Gastrocnemius medialis (tissue), 4 donors: ENCODE measurements at regions not wholly inside any gene's neighbourhood (a gene's known extent, or its start where the extent isn't known, plus 50 kb on each side); places are given as distances from the start of the nearest gene placed in this dataset.

Source experiments
- ATAC-seq, 2 donors: fragments of 150-250 bp; one replicate each; pipeline ENCODE4 v1.9.1; 2016
- DNase-seq, 2 donors: peaks; one replicate each; pipeline ENCODE4 v3.0.0-alpha.2; 2019
- H3K27ac ChIP-seq, 4 donors: fragments of 200-600 bp; sonication (generic); 1 replicate in 1 of 4; 2 replicates in 3 of 4; pipeline ENCODE4 v1.5.1; 2016 to 2018; ENCODE audit warnings: mild to moderate bottlenecking in 2 of 4, moderate library complexity in 1 of 4
- H3K27me3 ChIP-seq, 3 donors: fragments of 200-600 bp; sonication (generic) in 2 of 3; 1 replicate in 1 of 3; 2 replicates in 2 of 3; pipeline versions ENCODE4 v1.5.1 to v1.6.0; 2016 to 2019; ENCODE audit warnings: mild to moderate bottlenecking in 1 of 3, moderate library complexity in 1 of 3
- H3K36me3 ChIP-seq, 2 donors: fragments of 200-600 bp; sonication (generic) in 1 of 2; one replicate each; pipeline ENCODE4 v1.5.1; 2017 to 2018
- H3K4me1 ChIP-seq, 2 donors: fragments of 200-600 bp; sonication (generic) in 1 of 2; one replicate each; pipeline ENCODE4 v1.5.1; 2016 to 2017; ENCODE audit warnings: mild to moderate bottlenecking in 2 of 2
- H3K4me3 ChIP-seq, 4 donors: fragments of 200-600 bp; sonication (generic) in 3 of 4; 1 replicate in 1 of 4; 2 replicates in 3 of 4; pipeline ENCODE4 v1.5.1; 2016 to 2019; ENCODE audit warnings: mild to moderate bottlenecking in 2 of 4
- H3K9me3 ChIP-seq, 3 donors: fragments of 200-600 bp; sonication (generic) in 2 of 3; 1 replicate in 1 of 3; 2 replicates in 2 of 3; pipeline ENCODE4 v1.5.1; 2016 to 2019
- POLR2A ChIP-seq, 2 donors: fragments of 450-650 bp; IDR thresholded peaks; one replicate each; pipeline ENCODE4 v1.6.1; 2017; ENCODE audit warnings: antibody characterized with exemption in 2 of 2, mild to moderate bottlenecking in 2 of 2, moderate library complexity in 2 of 2
- in situ Hi-C, 4 donors: fragments of 200-750 bp; cut with MboI; loops; one replicate each; pipeline versions ENCODE4 v1.15.0 to v1.8.0; 2017; ENCODE audit warnings: low sequenced_read_pairs in 4 of 4
- intact Hi-C: fragments of 100-400 bp; cut with DNase I; formaldehyde crosslinking; loops from one replicate; pipeline ENCODE4 v1.15.1; 2023; ENCODE audit warnings: low total_unique reads
- TF ChIP-seq, protein P1 (sequence below), 5 experiments: fragments of 450-650 bp in 3 of 5; fragments of 200-600 bp in 2 of 5; sonication (generic) in 2 of 5; IDR thresholded peaks in 4 of 5; conservative IDR thresholded peaks in 1 of 5; 1 replicate in 4 of 5; 2 replicates in 1 of 5; pipeline ENCODE4 v1.5.1; 2016 to 2019; ENCODE audit warnings: antibody characterized with exemption in 5 of 5, mild to moderate bottlenecking in 3 of 5, moderate library complexity in 3 of 5

DNA sequence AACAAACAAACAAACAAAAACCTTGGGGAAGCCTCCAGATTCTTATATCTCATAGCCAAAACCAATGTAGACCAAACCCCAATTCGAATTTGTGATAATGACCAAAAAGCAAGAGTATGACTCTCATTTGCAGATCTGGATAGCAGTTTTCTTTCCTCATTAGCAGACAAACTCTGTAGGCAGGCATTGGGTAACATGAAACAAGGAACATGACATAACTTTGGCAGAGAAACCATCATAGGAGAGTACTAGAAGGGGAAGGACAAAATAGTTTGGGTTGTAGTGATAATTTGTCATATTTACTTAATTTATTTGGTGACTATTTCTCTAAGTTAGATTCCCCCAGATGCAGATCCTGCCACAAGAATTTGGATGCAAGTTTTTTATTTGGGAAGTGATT lies 187.8 kb downstream of the MID1IP1 start:
- H3K4me1 ChIP-seq: no peaks in the 10 kb centered on the region
- no peak for DNase-seq
- no peak overlapping the region for H3K27ac ChIP-seq
- no peaks in the 10 kb centered on the region for H3K9me3 ChIP-seq
- in situ Hi-C loops: loop anchor here in 3 of 4 donors (25.0 kb wide), 2 partner anchors 202 to 227 kb away; no protein-coding TSS in a partner anchor
- H3K27me3 ChIP-seq: no peaks in the 10 kb centered on the region
- TF ChIP-seq, protein P1, sequence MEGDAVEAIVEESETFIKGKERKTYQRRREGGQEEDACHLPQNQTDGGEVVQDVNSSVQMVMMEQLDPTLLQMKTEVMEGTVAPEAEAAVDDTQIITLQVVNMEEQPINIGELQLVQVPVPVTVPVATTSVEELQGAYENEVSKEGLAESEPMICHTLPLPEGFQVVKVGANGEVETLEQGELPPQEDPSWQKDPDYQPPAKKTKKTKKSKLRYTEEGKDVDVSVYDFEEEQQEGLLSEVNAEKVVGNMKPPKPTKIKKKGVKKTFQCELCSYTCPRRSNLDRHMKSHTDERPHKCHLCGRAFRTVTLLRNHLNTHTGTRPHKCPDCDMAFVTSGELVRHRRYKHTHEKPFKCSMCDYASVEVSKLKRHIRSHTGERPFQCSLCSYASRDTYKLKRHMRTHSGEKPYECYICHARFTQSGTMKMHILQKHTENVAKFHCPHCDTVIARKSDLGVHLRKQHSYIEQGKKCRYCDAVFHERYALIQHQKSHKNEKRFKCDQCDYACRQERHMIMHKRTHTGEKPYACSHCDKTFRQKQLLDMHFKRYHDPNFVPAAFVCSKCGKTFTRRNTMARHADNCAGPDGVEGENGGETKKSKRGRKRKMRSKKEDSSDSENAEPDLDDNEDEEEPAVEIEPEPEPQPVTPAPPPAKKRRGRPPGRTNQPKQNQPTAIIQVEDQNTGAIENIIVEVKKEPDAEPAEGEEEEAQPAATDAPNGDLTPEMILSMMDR (IDR thresholded peaks at IDR 0.05 in 4 of 5, conservative IDR thresholded peaks at IDR 0.05 in 1 of 5): no peak
- TF ChIP-seq POLR2A (IDR thresholded peaks at IDR 0.05): no peak
- no peak overlapping the region for H3K4me3 ChIP-seq
- ATAC-seq: no peak
- H3K36me3 ChIP-seq: no peaks in the 10 kb centered on the region
- intact Hi-C loops: loop anchor here (5.0 kb wide), 4 partner anchors 137 to 222 kb away; partner anchors contain the start of gene MID1IP1

DNA sequence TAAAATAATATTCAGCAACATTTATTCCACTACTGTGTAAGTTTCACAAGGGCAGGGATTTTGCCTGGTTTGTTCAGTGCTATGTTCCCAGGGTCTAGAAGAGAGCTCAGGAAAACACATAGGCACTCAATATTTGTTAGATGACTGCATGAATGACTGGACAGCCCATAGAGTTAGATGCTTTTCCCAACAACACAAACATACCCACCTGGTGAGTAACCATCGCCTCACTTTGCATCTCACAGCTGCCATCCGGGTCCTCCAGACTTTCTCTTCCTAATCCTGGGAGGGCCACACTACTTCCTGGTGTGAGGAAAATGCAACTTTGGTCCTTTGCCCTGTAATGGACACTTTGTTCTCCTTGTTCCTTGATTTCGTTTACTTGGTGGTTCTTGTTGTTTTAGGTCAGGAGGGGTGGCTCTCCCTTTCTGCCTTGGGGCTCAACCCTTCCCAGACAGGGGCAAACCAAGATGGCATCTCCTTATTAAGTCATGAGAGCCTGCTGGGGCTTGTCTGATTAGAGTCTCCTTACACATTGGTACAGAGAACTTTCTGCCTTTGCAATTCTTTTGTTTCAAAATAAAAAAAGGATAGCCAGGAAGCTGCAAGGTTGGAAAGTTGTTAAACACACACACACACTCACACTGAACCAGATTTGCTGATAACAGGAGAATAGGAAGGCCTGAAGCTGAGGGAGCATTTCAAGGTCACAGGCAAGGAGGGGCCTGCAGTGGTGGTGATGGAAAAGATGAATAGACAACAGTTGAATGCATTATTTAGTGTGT lies 190.6 kb downstream of the MID1IP1 start:
- TF ChIP-seq, protein P1 (IDR thresholded peaks at IDR 0.05 in 4 of 5, conservative IDR thresholded peaks at IDR 0.05 in 1 of 5): no peak
- no peak for TF ChIP-seq POLR2A (IDR thresholded peaks at IDR 0.05)
- in situ Hi-C loops (loop anchor here in 3 of 4 donors (10.0 to 25.0 kb wide), 3 partner anchors 153 to 230 kb away; no protein-coding TSS in a partner anchor), intact Hi-C loops (no loop called here)
- Histone ChIP-seq H3K9me3 (no peaks in the 10 kb centered on the region), H3K27ac (no peak overlapping the region), H3K4me3 (no peak overlapping the region), H3K36me3 (no peaks in the 10 kb centered on the region), H3K27me3 (no peaks in the 10 kb centered on the region), H3K4me1 (no peaks in the 10 kb centered on the region)
- ATAC-seq (no peak), DNase-seq (no peak)

DNA sequence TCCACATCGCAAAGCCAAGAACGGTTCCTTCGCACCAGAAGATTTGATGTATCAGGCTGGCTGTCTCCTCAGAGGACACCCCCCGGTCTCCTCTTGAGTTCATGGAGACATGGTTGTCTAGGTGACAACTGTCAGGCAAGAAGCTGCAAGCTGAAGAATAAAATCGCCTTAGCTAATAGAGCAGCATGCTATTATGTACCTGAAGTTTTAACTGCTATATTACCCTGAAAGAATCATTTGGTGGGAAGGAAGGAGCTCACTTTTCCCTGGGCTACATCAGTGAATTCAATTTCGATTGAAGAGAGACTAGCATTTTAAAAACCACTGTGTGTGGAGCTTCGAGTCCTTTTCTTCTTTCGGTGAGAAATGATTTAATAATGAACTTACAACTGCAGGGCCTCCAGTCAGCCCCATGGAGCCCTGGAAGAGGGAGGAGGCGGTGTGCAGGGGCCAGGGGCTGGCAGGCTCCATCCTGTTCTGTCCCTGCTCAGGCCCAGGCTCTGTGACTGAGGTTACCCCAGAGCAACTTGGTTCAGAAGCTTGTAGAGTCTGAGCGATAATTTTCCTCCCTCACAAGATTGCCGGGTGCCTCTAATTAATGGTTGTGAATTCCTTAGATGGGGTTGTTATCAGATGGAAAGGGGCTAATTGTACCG lies 191.3 kb downstream of the MID1IP1 start:
- intact Hi-C loops: no loop called here
- Histone ChIP-seq H3K4me1 (no peaks in the 10 kb centered on the region), H3K9me3 (no peaks in the 10 kb centered on the region), H3K36me3 (no peaks in the 10 kb centered on the region), H3K4me3 (no peak overlapping the region), H3K27me3 (no peaks in the 10 kb centered on the region), H3K27ac (no peak overlapping the region)
- DNase-seq (no peak), ATAC-seq (no peak)
- in situ Hi-C loops: loop anchor here in 3 of 4 donors (10.0 to 25.0 kb wide), 3 partner anchors 152 to 230 kb away; no protein-coding TSS in a partner anchor
- TF ChIP-seq, protein P1 (IDR thresholded peaks at IDR 0.05 in 4 of 5, conservative IDR thresholded peaks at IDR 0.05 in 1 of 5): no peak
- TF ChIP-seq POLR2A (IDR thresholded peaks at IDR 0.05): no peak

DNA sequence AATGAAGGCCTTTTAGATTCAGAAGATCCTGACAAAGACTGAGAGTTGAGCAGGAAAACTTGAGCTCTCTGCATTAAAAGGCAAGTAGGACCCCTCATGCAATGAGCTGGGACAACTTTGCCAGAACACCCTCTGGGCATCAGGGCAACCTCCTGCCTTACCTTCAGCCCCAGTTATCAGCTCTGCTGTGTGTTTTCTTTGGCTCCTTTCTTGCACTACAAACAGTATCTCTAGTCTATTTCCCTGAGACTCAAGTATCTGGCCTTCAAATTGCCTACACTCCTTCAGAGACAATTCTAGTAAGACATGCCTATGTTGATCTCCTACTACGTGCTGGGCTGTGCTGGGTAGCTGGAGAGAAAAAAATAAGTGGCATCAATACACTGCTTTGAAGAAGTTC lies 192.2 kb downstream of the MID1IP1 start:
- Histone ChIP-seq H3K4me3 (no peak overlapping the region), H3K9me3 (no peaks in the 10 kb centered on the region), H3K4me1 (no peaks in the 10 kb centered on the region), H3K27ac (no peak overlapping the region), H3K36me3 (no peaks in the 10 kb centered on the region), H3K27me3 (no peaks in the 10 kb centered on the region)
- no peak for TF ChIP-seq POLR2A (IDR thresholded peaks at IDR 0.05)
- TF ChIP-seq, protein P1 (IDR thresholded peaks at IDR 0.05 in 4 of 5, conservative IDR thresholded peaks at IDR 0.05 in 1 of 5): no peak
- ATAC-seq: no peak
- in situ Hi-C loops: loop anchor here in 3 of 4 donors (10.0 to 25.0 kb wide), 3 partner anchors 151 to 231 kb away; no protein-coding TSS in a partner anchor
- intact Hi-C loops: no loop called here
- no peak for DNase-seq
